ENCODE measurements at regions not wholly inside any gene's neighbourhood (a gene's known extent, or its start where the extent isn't known, plus 50 kb on each side); places are given as distances from the start of the nearest gene placed in this dataset.
A peak's percentile ranks its signal among the peaks of the same experiment; 100 is the strongest.
"Not testable (repeated sequence)": the region's sequence is repeated elsewhere in the genome, so short reads cannot be mapped to it uniquely, and the experiment has no call there.

DNA sequence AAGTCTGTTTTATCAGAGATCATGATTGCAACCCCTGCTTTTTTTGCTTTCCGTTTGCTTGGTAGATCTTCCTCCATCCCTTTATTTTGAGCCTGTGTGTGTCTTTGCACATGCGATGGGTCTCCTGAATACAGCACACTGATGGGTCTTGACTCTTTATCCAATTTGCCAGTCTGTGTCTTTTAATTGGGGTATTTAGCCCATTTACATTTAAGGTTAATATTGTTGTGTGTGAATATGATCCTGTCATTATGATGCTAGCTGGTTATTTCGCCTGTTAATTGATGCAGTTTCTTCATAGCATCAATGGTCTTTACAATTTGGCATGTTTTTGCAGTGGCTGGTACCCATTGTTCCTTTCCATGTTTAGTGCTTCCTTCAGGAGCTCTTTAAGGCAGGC lies 199.2 kb upstream of the TSC22D1 start:
- intact Hi-C loops (cut with micrococcal nuclease); CTCF ChIA-PET; H3K4me3 Mint-ChIP-seq; H3K36me3 ChIP-seq (ENCODE audit: control insufficient read depth in 2 of 3, insufficient read depth in 3 of 3, low read length in 3 of 3); DNase-seq; H3K36me3 Mint-ChIP-seq; H3K4me3 ChIP-seq (ENCODE audit: low read length); H3K4me1 Mint-ChIP-seq; H3K27ac Mint-ChIP-seq; H3K27me3 ChIP-seq (ENCODE audit: control insufficient read depth in 2 of 2, insufficient read depth in 2 of 2, low read length in 2 of 2); ATAC-seq; H3K4me1 ChIP-seq (ENCODE audit: control insufficient read depth in 2 of 2, insufficient read depth in 2 of 2, low read length in 2 of 2); H3K9me3 Mint-ChIP-seq; H3K9me3 ChIP-seq (ENCODE audit: control insufficient read depth in 2 of 3, low read length in 3 of 3); H3K27ac ChIP-seq (ENCODE audit: low read depth, low read length); POLR2A ChIA-PET: not testable (repeated sequence)
- peaks cover 0 to 17% (median 0%) of the 10 kb centered on the region in 5 donors for H3K27me3 Mint-ChIP-seq

DNA sequence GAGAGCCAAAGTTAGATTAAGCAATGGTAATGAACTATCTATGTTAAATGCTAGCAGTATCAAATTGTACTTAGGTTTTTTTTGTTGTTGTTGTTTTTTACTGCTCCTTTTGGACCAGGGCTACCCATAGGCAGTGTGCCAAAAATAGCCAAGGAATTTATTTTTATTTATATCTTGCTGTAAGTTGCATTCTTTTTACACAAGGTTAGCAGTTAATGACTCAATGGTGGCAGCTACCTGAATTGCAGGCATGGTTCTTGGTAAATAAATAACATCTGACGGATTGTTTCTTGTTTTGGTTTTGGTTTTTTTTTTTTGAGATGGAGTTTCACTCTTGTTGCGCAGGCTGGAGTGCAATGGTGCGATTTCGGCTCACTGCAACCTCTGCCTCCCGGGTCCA lies 194.8 kb upstream of the TSC22D1 start:
- POLR2A ChIA-PET: no interaction called here
- peaks cover 12 to 33% (median 14%) of the 10 kb centered on the region in 7 donors for H3K4me1 Mint-ChIP-seq
- no peak overlapping the region for H3K27ac Mint-ChIP-seq
- H3K27me3 Mint-ChIP-seq: peaks cover 0 to 14% (median 0%) of the 10 kb centered on the region in 5 donors
- H3K36me3 Mint-ChIP-seq: peaks cover 0 to under 1% (median 0%) of the 10 kb centered on the region in 5 donors
- Histone ChIP-seq H3K27me3 (ENCODE audit: control insufficient read depth in 2 of 2, insufficient read depth in 2 of 2, low read length in 2 of 2) (no peaks in the 10 kb centered on the region), H3K4me1 (ENCODE audit: control insufficient read depth in 2 of 2, insufficient read depth in 2 of 2, low read length in 2 of 2) (peaks cover 0 to 4% of the 10 kb centered on the region in 2 donors), H3K4me3 (ENCODE audit: low read length) (no peak overlapping the region), H3K9me3 (ENCODE audit: control insufficient read depth in 2 of 3, low read length in 3 of 3) (no peaks in the 10 kb centered on the region), H3K36me3 (ENCODE audit: control insufficient read depth in 2 of 3, insufficient read depth in 3 of 3, low read length in 3 of 3) (no peaks in the 10 kb centered on the region), H3K27ac (ENCODE audit: low read depth, low read length) (no peak overlapping the region)
- intact Hi-C loops (cut with micrococcal nuclease): no loop called here
- H3K4me3 Mint-ChIP-seq: no peak overlapping the region
- CTCF ChIA-PET: no interaction called here
- no peak for ATAC-seq
- DNase-seq: no peak
- peaks cover 0 to 4% (median 1%) of the 10 kb centered on the region in 11 donors for H3K9me3 Mint-ChIP-seq

DNA sequence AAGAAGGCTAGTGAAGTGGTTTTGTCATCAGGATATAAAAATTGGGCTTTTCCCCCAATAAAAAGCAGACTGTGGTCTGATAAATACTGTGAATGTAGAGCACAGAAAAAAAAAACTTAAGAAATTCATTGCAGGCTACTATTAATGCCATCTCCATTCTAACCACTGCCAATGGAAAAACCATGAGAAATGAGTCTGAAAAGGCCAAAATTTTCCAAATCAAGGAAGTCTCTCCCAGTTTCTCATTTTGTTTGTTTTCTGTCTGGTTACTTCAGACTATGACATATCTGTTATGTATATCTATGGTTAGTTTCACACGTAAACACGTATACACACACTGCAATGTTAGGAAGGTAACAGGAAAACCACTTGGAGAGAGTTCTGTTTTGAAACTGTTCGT lies 193.6 kb upstream of the TSC22D1 start:
- H3K36me3 ChIP-seq (ENCODE audit: control insufficient read depth in 2 of 3, insufficient read depth in 3 of 3, low read length in 3 of 3): no peaks in the 10 kb centered on the region
- H3K4me1 Mint-ChIP-seq: peaks cover 12 to 33% (median 15%) of the 10 kb centered on the region in 7 donors
- H3K4me3 Mint-ChIP-seq: no peak overlapping the region
- no peak for DNase-seq
- no peaks in the 10 kb centered on the region for H3K27me3 ChIP-seq (ENCODE audit: control insufficient read depth in 2 of 2, insufficient read depth in 2 of 2, low read length in 2 of 2)
- no peak overlapping the region for H3K4me3 ChIP-seq (ENCODE audit: low read length)
- peaks cover 0 to 7% (median 0%) of the 10 kb centered on the region in 5 donors for H3K27me3 Mint-ChIP-seq
- H3K36me3 Mint-ChIP-seq: no peaks in the 10 kb centered on the region
- ATAC-seq: no peak
- no peaks in the 10 kb centered on the region for H3K9me3 ChIP-seq (ENCODE audit: control insufficient read depth in 2 of 3, low read length in 3 of 3)
- CTCF ChIA-PET: no interaction called here
- H3K27ac Mint-ChIP-seq: no peak overlapping the region
- peaks cover 0 to 4% of the 10 kb centered on the region in 2 donors for H3K4me1 ChIP-seq (ENCODE audit: control insufficient read depth in 2 of 2, insufficient read depth in 2 of 2, low read length in 2 of 2)
- peaks cover 0 to 4% (median 0%) of the 10 kb centered on the region in 11 donors for H3K9me3 Mint-ChIP-seq
- POLR2A ChIA-PET: no interaction called here
- no peak overlapping the region for H3K27ac ChIP-seq (ENCODE audit: low read depth, low read length)
- intact Hi-C loops (cut with micrococcal nuclease): loop anchor here in 1 of 2 donors (2.0 kb wide), 1 partner anchor 149 kb away; no protein-coding TSS in a partner anchor

DNA sequence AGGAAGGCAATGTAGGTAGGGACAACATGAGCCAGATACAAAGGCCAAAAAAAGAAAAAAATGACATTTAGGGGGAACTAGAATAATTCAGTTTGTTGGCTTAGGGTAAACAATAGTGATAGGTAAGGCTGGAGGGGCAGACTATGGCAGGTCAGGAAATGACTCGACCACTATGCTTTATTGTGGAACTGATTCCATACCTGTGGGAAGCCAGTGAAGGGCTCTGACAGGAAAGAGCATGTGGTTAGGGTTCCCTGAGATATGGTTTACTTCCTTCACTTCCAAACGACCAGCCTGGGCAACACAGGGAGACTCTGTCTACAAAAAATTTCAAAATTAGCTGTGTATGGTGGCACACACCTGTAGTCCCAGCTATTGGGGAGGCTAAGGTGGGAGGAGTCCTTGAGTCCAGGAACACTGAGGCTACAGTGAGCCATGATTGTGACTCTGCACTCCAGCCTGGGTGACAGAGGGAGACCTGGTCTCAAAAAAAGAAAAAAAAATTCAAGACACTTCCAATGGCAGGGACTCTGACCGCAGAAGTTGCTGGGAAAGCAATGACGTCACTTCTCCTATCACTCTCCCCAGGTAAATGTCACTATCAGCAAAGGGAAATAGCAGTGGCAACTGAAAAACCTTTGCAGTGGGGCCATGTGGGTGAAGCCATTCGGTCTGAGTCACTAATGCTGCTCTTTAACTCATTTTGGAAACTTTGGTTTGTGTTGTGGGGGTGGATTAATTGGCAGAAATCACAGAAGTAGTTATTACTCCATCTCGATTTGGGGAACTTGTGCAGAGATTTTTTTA lies 192.8 kb upstream of the TSC22D1 start:
- Histone ChIP-seq H3K4me1 (ENCODE audit: control insufficient read depth in 2 of 2, insufficient read depth in 2 of 2, low read length in 2 of 2) (peaks cover 0 to 4% of the 10 kb centered on the region in 2 donors), H3K4me3 (ENCODE audit: low read length) (no peak overlapping the region), H3K36me3 (ENCODE audit: control insufficient read depth in 2 of 3, insufficient read depth in 3 of 3, low read length in 3 of 3) (no peaks in the 10 kb centered on the region), H3K9me3 (ENCODE audit: control insufficient read depth in 2 of 3, low read length in 3 of 3) (no peaks in the 10 kb centered on the region), H3K27me3 (ENCODE audit: control insufficient read depth in 2 of 2, insufficient read depth in 2 of 2, low read length in 2 of 2) (no peaks in the 10 kb centered on the region), H3K27ac (ENCODE audit: low read depth, low read length) (no peak overlapping the region)
- Mint-ChIP-seq H3K9me3 (peaks cover 0 to 4% (median 0%) of the 10 kb centered on the region in 11 donors), H3K4me1 (peaks cover 12 to 38% (median 16%) of the 10 kb centered on the region in 7 donors), H3K27me3 (peaks cover 0 to 9% (median 0%) of the 10 kb centered on the region in 5 donors), H3K4me3 (peak overlapping the region in 2 of 10 donors; percentile 27 to 60), H3K27ac (peak overlapping the region in 3 of 9 donors; percentile 19 to 83 (median 70)), H3K36me3 (no peaks in the 10 kb centered on the region)
- ChIA-PET POLR2A (no interaction called here), CTCF (interaction anchor here (0.6 kb wide), 1 partner anchor 60 kb away, joined by 3 read pairs; no protein-coding TSS in a partner anchor)
- peak in 1 of 9 donors; percentile 36 for DNase-seq
- intact Hi-C loops (cut with micrococcal nuclease): loop anchor here in 1 of 2 donors (1.0 to 2.0 kb wide), 2 partner anchors 150 to 192 kb away; no protein-coding TSS in a partner anchor
- no peak for ATAC-seq

DNA sequence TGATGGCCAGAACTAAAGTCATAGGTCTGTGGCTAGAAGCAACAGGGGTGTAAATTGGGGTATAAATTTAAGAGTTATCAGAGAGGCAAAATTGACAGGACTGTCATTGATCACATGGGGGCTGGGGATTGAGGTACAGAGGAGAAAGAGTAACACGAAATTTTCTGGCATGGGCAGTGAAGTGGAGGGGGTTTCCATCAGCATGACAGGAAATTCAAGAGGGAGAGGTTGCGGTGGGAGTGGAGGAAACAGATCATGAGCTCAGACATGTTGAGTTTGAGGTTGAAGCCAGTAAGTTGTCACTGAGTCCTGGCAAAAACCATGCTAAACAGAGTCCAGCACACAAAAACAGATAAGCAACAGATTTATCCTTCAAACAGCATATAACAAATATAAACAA lies 192.1 kb upstream of the TSC22D1 start:
- Histone ChIP-seq H3K36me3 (ENCODE audit: control insufficient read depth in 2 of 3, insufficient read depth in 3 of 3, low read length in 3 of 3) (no peaks in the 10 kb centered on the region), H3K9me3 (ENCODE audit: control insufficient read depth in 2 of 3, low read length in 3 of 3) (no peaks in the 10 kb centered on the region), H3K27me3 (ENCODE audit: control insufficient read depth in 2 of 2, insufficient read depth in 2 of 2, low read length in 2 of 2) (no peaks in the 10 kb centered on the region), H3K4me3 (ENCODE audit: low read length) (no peak overlapping the region), H3K27ac (ENCODE audit: low read depth, low read length) (no peak overlapping the region), H3K4me1 (ENCODE audit: control insufficient read depth in 2 of 2, insufficient read depth in 2 of 2, low read length in 2 of 2) (peaks cover 0 to 4% of the 10 kb centered on the region in 2 donors)
- H3K9me3 Mint-ChIP-seq: peaks cover 0 to 4% (median 0%) of the 10 kb centered on the region in 11 donors
- H3K27me3 Mint-ChIP-seq: peaks cover 0 to 9% (median 0%) of the 10 kb centered on the region in 5 donors
- intact Hi-C loops (cut with micrococcal nuclease): loop anchor here in 1 of 2 donors (1.0 to 2.0 kb wide), 2 partner anchors 151 to 191 kb away; no protein-coding TSS in a partner anchor
- CTCF ChIA-PET: no interaction called here
- peak overlapping the region in 4 of 9 donors; percentile 1 to 83 (median 15) for H3K27ac Mint-ChIP-seq
- ATAC-seq (peak; percentile 74), DNase-seq (peak in 3 of 9 donors; percentile 5 to 30 (median 23))
- peaks cover 12 to 39% (median 16%) of the 10 kb centered on the region in 7 donors for H3K4me1 Mint-ChIP-seq
- no peaks in the 10 kb centered on the region for H3K36me3 Mint-ChIP-seq
- POLR2A ChIA-PET: no interaction called here
- H3K4me3 Mint-ChIP-seq: peak overlapping the region in 3 of 10 donors; percentile 2 to 60 (median 27)

DNA sequence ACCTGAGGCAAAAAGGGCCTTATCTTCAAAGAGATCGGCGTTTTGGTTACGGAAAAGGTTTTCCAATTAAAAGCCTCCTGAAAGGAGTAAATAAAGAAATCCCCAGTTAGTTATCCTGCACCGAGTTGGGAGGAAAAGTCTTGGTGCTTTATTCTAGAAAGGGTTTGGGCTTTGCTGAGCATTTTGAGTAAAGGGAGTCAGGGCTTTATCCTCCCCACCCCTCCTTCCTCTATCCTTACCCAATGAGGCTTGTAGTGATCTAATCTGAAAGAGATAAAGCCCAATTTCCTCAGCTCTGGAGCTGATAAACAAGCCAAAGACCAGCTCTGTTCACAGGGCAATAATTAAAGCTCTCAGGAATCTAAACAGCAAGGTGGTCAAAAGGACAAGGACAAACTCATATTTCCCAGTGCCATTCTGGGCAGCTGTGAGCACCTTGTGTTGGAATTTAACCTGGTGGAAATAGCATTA lies 188.9 kb upstream of the TSC22D1 start:
- POLR2A ChIA-PET: no interaction called here
- no peak for ATAC-seq
- intact Hi-C loops (cut with micrococcal nuclease): no loop called here

More for the DNA sequence above, 188.9 kb upstream of the TSC22D1 start:
- no peaks in the 10 kb centered on the region for H3K36me3 ChIP-seq (ENCODE audit: control insufficient read depth in 2 of 3, insufficient read depth in 3 of 3, low read length in 3 of 3)
- Mint-ChIP-seq H3K4me3 (no peak overlapping the region), H3K27me3 (peaks cover 0 to 9% (median 0%) of the 10 kb centered on the region in 5 donors), H3K9me3 (peaks cover 0 to 6% (median 0%) of the 10 kb centered on the region in 11 donors), H3K27ac (no peak overlapping the region), H3K36me3 (no peaks in the 10 kb centered on the region), H3K4me1 (peaks cover 12 to 36% (median 16%) of the 10 kb centered on the region in 7 donors)
- H3K4me3 ChIP-seq (ENCODE audit: low read length): no peak overlapping the region
- no peaks in the 10 kb centered on the region for H3K27me3 ChIP-seq (ENCODE audit: control insufficient read depth in 2 of 2, insufficient read depth in 2 of 2, low read length in 2 of 2)
- H3K4me1 ChIP-seq (ENCODE audit: control insufficient read depth in 2 of 2, insufficient read depth in 2 of 2, low read length in 2 of 2): peaks cover 0 to 4% of the 10 kb centered on the region in 2 donors
- no peaks in the 10 kb centered on the region for H3K9me3 ChIP-seq (ENCODE audit: control insufficient read depth in 2 of 3, low read length in 3 of 3)
- H3K27ac ChIP-seq (ENCODE audit: low read depth, low read length): no peak overlapping the region
- DNase-seq: no peak
- CTCF ChIA-PET: no interaction called here
